GM18858 (cell line): ENCODE measurements at regions not wholly inside any gene's neighbourhood (a gene's known extent, or its start where the extent isn't known, plus 50 kb on each side); places are given as distances from the start of the nearest gene placed in this dataset.
"Not testable (repeated sequence)": the region's sequence is repeated elsewhere in the genome, so short reads cannot be mapped to it uniquely, and the experiment has no call there.

Experiments
- ATAC-seq: cut with Tn5 transposase; IDR thresholded peaks from one replicate; pipeline ENCODE4 v1.9.1; 2021; ENCODE audit not compliant: unreplicated experiment

GRCh38 chr4:62484357-62484756, 1284.2 kb downstream of the ADGRL3 start:
- ATAC-seq: no peak

- ATAC-seq: no peak
Measured at GRCh38 chr4:62482355-62482754, 1282.2 kb downstream of the ADGRL3 start.

GRCh38 chr4:62475596-62475995, 1275.5 kb downstream of the ADGRL3 start:
- ATAC-seq: no peak

GRCh38 chr4:62474802-62475201, 1274.7 kb downstream of the ADGRL3 start:
- no peak for ATAC-seq

GRCh38 chr4:62471021-62471420, 1270.9 kb downstream of the ADGRL3 start:
- ATAC-seq: no peak

- no peak for ATAC-seq
Measured at GRCh38 chr4:62470421-62470983, 1270.4 kb downstream of the ADGRL3 start.

GRCh38 chr4:62470020-62470419, 1269.9 kb downstream of the ADGRL3 start:
- ATAC-seq: no peak

- no peak for ATAC-seq
Measured at GRCh38 chr4:62461961-62462360, 1261.8 kb downstream of the ADGRL3 start.

GRCh38 chr4:62460329-62460728, 1260.2 kb downstream of the ADGRL3 start:
- ATAC-seq: no peak

GRCh38 chr4:62457356-62457755, 1257.2 kb downstream of the ADGRL3 start:
- ATAC-seq: no peak

GRCh38 chr4:62455871-62456270, 1255.7 kb downstream of the ADGRL3 start:
- no peak for ATAC-seq

- ATAC-seq: no peak
Measured at GRCh38 chr4:62454535-62454934, 1254.4 kb downstream of the ADGRL3 start.

- no peak for ATAC-seq
Measured at GRCh38 chr4:62450740-62451139, 1250.6 kb downstream of the ADGRL3 start.

- ATAC-seq: no peak
Measured at GRCh38 chr4:62449538-62449937, 1249.4 kb downstream of the ADGRL3 start.

- no peak for ATAC-seq
Measured at GRCh38 chr4:62448911-62449310, 1248.8 kb downstream of the ADGRL3 start.

GRCh38 chr4:62439051-62439450, 1238.9 kb downstream of the ADGRL3 start:
- no peak for ATAC-seq

GRCh38 chr4:62434921-62435320, 1234.8 kb downstream of the ADGRL3 start:
- ATAC-seq: no peak

GRCh38 chr4:62431513-62432231, 1231.5 kb downstream of the ADGRL3 start:
- not testable (repeated sequence) for ATAC-seq

- ATAC-seq: no peak
Measured at GRCh38 chr4:62429297-62429696, 1229.2 kb downstream of the ADGRL3 start.

- ATAC-seq: no peak
Measured at GRCh38 chr4:62415256-62415655, 1215.1 kb downstream of the ADGRL3 start.

- no peak for ATAC-seq
Measured at GRCh38 chr4:62414563-62414962, 1214.4 kb downstream of the ADGRL3 start.

- no peak for ATAC-seq
Measured at GRCh38 chr4:62410371-62411003, 1210.4 kb downstream of the ADGRL3 start.
